ENCODE measurements at regions not wholly inside any gene's neighbourhood (a gene's known extent, or its start where the extent isn't known, plus 50 kb on each side); places are given as distances from the start of the nearest gene placed in this dataset.
"Not testable (repeated sequence)": the region's sequence is repeated elsewhere in the genome, so short reads cannot be mapped to it uniquely, and the experiment has no call there.

DNA sequence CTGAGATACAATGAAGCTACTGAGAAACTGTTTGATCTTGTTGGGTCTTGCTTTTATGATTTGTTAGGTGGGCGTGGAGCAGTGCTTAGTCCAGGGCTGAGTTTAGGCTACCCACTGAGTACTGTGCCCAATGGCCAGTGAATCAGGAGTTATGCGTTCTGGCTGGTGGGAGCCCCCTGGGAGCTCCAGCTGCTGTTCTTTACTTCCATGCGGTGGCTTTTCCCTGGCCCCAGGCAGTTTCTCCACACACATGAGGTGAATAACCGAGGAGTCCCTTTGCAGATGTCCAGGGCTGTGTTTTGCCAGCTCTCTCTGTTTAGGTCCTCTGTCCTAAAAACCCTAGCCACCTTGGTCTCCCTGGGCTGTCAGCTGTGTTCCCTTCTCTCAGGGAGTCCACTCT lies 106.5 kb downstream of the KLF13 start:
- DNase-seq: no peak

DNA sequence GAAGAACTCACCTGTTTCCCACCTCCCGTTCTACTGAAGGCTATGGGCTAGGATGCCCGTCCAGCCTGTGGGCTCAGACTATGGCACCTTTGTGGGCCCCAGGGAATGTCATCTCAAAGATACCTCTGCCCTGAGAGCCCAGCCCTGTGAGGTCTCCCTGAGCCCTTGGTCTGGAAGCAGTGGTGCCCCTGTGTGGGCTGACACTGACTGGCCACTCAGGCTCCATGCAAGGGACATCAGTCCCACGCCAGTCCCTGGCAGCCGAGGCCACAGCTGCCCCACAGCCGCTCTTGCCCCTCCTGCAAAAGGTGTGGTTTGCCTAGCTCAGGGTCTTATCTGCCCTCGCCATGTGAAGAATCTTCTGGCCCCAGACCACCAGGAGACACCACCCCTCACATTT lies 106.9 kb downstream of the KLF13 start:
- no peak for DNase-seq

DNA sequence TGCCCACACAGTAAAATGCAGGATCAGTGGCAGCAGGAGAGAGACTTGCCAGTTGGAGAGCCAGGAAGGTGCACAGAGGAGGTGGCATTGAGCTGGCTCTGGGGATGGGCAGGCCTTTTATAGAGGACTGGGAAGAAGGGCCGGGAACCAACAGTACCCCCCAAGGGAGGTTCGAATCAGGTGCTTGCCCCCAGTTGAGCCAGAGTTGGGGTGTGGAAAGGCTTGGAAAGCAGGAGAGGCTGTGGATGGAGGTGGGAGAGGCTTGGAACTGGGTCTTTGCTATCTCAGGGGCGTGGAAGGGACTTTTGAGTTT lies 107.6 kb downstream of the KLF13 start:
- DNase-seq: no peak

DNA sequence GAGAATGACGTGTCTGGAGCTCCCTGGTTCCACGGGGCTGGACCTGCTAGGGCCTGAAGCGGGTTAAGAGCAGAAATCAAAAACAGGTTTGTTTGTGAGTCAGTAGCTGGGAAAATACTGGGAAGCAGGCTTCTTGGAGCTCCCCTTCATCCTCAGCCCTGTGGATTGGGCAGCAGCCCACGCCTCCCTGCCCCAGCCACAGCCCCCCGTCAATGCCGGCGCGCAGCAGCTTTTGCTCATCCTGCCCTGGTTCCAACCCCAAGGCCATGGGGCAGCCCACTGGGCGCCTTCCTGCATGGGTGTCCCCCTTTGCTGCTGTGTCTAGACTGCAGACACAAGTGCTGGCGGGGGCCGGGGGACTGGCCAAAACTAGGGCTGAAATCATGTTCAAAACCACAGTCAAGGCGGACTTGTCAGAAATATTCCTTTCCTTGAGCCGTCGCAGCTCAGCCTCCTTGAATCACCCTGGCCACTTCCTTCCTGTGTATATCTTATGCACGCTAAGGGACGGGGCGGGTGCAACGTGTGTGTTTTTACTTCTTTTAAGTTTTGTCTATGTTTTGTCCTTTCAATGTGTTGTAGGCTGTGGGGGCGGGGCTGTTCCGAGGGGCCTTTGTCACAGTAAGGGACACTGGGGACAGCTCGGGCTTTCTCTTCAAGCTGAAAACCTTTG lies 108.1 kb downstream of the KLF13 start:
- peak; percentile 90 for DNase-seq

DNA sequence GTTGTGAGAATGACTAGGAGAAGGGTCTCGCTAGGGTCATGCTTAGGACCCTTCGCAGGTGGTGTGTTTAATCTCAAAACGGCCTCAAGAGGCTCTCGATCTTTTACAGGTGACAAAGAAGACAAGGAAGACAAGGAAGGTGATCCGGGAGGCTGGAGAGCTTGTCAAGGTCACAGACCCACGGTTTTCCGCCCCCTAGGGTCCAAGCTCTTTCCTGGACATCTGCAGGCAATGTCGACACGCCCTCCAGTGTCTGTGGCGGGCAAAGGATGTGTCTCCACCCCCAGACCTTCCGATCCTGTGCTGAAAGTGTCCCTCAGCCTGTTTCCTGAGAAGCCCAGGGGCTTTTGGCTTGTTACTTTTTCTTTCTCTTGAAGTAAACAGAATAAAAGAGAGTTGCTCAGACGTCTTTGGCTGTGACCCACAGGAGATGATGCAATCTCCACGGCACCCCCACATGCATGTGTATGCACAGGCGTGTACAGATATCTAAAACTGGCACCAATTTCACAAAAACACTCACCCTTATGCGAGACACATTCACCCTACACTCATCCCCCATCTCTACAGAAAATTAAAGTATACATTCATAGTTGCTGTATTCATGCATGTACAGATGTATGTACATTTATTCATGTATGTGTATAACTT lies 108.8 kb downstream of the KLF13 start:
- peak; percentile 93 for DNase-seq

DNA sequence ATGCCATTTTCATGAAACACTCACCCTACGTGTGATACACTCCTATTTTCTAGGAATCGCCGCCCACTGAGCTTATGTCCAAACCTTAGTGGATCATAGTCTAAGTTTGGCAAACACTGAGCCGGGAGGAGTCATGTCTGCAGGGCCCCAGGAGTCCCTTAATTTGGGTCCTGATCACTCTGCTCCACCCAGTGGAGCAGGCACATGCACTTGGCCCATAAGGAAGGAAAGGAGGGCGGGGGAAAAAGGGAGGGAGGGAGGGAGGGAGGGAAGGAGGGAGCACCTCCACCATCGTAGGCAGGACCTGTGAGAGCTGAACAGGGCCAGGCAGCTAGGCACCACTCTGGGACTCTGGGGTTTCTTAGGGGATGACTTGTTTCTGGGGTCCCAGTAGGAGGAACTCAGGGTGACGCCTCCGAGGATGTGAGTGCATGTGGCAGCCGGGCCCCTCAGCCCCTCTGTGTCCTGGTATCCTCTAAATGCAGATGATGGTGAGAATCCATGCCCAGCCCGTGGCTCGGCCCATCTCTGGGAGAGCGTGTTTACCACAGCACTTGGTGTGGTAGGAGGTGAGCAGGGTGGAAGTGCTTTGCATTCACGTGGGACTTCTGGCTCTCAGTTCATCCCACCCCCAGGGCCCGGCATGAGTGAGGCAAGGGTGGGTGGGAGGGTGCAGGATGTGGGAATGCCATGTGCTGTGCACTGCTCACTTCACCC lies 109.4 kb downstream of the KLF13 start:
- DNase-seq: peak; percentile 59

DNA sequence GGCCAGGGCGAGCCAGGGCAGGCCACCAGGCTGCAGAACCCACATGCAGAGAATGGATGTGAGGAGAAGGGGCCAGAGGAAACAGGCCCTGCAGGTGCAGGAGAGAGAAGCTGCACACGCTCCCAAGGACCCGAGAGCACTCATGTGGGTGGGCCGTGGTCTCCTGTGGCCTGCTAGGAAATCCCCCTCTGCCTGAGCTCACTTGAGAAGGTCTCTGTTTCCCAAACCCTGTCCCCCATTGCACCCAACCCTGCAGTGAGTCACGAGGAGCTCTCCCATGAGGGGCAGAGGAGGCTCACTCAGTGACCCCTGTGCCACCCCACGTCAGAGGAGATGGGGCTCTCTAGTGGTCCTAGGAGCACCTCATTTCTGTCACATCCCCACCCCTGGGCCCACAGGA lies 111.1 kb downstream of the KLF13 start:
- DNase-seq: peak; percentile 33

DNA sequence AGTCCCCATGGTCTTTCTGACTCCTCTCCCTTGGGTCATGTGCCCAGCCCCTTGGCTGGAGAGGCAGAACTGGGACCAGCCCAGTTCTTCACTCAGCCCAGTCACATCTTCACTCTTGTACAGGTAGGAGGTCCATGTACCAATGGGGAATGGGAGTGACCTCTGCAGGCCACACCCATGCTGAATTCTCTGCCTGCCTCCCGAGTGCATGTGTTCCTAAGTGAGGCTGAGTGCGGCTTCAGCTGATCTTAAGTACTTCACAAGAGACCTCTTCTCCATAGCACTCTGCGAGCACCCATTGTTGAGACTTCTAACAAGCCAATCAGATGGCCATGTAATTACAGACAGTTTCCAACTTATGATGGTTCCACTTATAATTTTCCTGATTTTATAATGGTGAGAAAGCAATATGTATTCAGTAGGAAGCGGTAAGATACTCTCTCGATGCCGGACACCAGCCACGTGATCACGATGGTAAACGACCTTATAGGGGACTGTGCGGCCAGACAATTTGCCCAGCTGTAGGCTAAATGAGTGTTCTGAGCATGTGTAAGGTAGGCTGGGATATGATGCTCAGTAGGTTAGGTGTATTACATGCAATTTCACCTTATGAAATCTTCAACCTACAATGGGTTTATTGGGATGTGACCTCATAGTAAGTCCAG lies 112.1 kb downstream of the KLF13 start:
- no peak for DNase-seq

DNA sequence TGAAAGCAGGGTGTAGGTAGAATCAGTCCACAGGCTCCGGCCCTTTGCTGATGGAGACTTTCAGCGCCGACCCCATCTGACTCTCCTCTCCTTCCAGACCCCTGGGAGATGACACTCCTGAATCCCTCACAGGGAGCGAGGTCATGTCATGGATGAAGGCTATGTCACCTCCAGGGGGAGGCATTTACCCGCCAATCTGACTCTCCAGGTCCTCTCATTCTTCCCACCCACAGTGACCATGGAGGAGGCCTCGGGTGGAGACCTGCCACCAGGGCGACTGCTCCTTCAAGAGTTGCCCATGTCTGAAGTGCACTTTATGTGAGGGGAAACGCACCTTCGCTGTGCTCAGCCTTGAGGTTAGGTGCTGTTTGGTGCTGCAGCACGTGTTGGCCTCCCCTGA lies 112.7 kb downstream of the KLF13 start:
- peak; percentile 53 for DNase-seq

DNA sequence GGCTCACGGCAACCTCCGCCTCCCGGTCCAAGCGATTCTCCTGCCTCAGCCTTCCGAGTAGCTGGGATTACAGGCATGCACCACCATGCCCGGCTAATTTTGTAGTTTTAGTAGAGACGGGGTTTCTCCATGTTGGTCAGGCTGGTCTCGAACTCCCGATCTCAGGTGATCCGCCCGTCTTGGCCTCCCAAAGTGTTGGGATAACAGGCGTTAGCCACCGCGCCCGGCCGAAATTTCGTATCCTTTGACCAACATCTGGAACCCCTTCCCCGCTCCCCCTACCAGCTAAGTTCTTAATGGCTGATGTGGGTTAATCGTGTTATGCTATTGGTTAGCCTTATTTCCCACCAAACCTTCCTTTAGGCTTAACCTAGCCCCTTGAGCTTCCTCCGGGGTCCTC lies 113.6 kb downstream of the KLF13 start:
- not testable (repeated sequence) for DNase-seq

DNA sequence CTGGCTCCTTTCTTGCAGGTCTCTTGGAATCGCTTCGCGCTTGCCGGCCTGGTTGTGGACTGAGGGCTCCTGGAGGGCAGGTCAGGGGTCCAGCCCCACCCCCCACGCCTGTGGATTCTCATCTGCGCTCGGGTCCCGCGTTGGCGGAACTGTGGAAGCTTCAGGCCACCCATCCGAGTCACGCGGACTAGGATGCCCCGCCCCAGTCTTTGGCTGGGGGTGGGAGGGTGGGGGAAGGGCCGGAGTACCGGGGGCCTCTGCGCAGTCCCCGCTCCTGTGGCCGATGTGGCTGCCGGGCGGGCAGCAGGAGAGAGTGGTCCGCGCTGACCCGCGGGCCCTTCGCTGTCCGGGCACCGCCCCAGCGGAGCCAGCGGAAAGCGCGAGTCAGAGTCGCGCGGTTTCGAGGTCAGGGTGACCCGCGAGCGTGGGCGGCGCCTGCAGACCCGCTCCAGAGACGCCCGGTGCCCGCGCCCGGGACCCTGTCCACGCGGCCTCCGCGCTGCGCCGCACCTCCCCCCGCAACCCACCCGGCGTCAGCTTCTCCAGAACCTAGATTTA lies 114.2 kb downstream of the KLF13 start:
- DNase-seq: peak; percentile 42

DNA sequence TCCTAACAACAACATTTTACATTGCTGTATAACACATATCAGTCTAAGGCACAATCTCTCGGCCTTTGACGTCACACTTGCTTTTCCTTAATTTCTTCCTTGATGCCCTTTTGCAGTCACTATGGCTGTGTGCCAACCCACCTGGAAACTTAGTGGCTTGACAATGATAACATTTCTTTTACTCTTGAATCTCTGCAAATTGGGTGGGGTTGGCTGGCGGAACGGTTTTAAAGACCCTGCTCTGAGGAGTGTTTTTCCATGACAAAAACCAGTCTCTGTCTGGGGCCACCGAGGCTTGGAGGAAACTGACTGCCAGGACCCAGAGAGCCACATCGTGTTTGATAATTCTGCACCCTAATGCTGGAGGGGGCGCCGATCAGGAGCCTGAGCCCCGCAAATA lies 115.6 kb downstream of the KLF13 start:
- no peak for DNase-seq

DNA sequence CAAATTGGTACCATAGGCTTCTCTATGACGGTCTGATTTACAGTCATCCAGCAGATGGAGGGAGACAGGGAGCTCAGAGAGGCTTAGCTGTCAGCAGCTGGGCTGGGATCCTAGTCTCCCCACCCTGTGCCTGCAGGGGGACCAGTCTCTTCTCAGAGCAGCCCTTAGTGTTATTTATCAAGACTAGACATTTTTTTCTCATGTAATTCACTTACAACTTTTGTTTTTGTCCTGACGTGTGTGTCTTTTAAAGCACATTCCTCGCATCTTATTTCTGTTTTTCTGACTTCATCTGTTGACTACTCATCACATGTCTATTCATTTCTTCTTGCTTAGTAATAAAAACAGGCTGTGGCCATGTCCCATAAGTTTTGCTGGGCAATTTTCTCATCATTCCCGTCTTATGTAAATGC lies 116.1 kb downstream of the KLF13 start:
- no peak for DNase-seq

DNA sequence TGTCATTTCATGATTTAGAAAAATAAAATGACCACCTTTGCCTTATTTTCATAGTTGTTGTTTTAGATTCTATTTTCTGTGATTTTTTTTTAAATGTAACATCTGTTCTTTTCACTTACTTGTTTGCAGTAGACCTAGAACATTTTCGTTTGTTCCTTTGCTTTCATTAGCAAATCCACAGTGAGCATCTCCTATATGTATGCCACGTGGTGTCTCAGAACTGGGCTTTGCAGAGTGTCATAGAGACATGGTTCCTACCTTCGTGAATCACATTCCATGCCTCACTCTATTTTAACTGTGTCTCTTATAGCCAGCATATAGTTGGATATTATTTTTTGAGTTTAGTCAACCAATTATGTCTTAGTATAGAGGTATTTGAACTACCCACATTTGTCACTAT lies 118.2 kb downstream of the KLF13 start:
- no peak for DNase-seq

DNA sequence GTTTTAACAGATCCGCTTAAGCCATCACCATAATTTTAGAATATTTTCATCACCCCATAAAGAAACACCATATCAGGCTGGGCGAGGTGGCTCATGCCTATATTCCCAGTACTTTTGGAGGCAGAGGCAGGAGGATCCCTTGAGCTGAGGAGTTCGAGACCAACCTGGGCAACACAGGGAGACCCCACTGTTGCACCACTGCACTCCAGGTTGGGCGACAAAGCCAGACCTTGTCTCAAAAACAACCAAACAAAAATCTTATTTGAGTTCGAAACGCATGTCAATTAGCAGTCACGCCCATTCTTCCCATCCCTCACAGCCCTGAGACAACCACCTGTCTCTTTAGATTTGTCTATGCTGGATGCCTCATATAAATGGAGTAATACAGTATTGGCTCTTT lies 119.9 kb downstream of the KLF13 start:
- no peak for DNase-seq

DNA sequence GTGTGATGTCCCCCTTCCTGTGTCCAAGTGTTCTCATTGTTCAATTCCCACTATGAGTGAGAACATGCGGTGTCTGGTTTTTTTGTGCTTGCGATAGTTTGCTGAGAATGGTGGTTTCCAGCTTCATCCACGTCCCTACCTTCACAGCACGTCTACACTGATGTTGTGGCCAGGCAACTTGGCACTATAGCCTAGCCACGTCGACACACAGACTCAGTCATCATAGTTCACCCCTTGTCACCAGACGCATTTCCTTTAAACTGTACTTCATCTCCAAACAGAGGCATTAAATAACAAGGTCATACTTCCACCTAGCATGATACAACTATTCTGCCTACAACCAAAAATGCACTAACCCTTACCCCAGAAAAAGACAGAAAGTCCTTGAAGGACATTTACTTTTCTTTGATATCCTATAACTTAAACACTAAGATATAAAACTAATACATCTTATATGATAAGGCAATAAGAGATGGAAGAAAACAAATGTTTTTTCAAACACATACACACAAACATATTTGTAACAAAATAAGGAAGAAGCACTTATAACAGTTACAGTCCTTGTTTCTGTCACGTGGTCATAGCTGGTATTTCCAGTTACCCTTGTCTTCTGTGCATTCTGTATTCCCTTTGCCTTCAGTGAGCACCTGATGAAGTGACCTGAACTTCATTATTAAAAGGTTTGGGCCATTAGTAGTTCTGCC lies 121.4 kb downstream of the KLF13 start:
- no peak for DNase-seq

DNA sequence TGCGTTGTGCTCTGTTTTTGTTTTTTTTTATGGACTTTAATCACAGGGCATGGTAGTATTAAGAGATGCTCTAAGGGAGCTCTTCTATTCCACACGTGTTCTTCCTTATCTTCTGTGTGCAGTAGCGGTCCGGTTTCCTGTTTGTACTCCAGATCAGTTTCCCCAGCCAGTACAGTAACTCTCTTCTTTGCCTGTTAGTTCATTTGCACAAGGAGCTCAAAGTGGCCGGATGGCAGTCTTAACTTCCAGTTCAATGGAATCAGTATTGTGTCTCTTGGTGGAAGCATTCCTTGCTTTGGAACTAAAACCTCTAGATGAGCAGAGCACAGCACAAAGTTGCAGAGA lies 122.0 kb downstream of the KLF13 start:
- DNase-seq: no peak

DNA sequence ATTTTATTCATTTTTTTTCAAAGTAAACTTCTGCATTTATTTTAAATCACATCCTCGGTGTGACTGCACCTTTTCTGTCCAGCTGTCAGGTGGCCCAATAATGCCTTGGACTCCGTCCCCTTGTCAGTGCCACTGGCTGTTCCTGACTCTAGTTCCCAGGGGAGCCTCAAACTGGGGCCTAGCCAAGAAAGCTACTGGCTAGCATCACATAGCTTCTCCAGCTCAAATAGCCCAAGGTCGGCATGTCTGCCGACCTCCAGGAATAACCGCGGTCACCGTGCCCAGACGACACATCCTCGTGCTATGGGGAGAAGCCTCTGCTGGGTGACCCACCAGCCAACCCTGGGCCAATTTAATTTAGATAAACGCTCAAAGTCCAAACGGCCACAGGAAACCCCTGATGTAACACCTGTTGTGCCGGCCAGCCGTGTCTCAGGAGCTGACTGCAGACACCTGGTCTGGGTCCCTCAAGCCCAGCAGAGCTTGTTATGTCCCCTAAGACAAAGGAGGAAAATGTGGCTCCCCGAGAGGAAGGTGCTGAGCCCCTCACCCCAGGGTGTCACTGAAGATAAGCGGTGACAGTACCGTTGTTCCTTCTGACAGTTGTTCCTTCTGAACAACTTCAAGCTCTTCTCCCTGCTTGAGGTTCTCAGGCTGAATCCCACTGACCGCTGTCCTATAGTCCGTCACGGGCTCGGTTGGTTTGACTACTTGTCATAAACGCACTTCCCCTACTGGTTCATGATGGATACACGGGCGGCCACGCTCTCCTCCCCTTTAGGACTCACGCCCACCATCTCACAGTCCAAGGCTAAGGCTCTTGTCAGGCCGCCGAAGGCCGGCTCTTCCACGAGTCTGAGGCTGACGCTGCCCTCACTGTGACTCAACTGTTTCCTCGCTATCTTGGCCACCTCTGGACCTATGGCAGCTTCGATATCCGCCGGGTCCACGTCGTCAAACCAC lies 126.2 kb downstream of the KLF13 start:
- no peak for DNase-seq

DNA sequence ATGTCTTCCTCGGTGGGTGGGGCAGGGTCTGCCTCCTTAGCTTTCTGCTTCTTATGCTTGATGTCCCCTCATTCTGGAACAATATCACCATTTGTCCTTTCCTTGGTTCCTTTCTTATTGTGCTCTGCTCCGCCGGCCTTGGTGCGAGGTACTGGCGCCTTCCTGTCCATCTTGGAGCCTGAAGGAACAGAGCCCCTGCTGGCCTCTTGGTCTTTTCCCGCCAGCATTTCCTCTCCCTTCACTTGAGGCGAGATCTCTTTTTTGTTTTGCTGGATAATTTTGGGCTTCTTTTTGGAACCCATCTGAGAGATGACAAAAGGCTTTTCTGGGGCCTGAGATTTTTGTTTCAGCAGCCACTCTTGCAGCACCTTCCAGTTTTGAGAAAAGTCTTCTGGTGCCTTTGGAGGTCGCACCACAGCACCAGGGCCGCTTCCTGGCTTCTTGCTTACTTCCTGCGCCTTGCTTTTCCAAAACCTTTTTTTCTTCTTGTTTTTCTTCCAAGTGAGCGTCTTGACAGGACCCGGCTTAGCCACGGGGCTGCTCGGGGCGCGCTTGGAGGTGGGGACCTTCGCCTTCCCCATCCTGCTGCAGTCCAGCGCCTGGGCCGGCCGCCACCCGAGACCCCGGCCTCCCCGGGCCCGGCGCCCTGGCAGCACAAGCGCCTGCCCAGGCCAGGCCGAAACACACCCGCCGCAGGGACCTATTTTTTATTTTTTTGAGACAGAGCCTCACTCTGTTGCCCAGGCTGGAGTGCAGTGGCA lies 127.1 kb downstream of the KLF13 start:
- DNase-seq: no peak

DNA sequence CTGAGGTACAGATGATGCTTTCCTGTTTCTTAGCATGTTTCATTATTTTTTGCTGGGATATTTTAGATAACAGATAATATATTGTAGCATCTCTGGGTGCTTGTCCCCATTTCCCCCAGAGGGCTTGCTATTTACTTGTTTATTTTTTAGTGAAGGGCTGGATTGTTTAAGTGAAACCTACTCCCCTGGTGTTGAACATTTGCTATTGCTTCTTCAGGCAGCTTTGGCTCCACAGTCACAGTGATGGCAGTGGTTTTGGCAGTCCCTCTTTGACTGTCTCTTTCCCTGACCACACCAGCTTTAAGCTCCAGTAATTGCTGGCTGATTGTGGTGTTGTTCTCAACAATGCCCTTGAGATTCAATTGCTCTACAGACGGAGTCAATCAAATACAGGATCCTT lies 128.9 kb downstream of the KLF13 start:
- DNase-seq: no peak

All from activated CD4-positive, alpha-beta T cell treated with anti-CD3 and anti-CD28 coated beads, Interleukin-2, Interleukin-6, amounts not matched to agents 100 ng/mL and 50 ng/mL, durations not matched to agents 16 hours and 8 hours (primary cell).